GM19239 (cell line): ENCODE measurements at regions not wholly inside any gene's neighbourhood (a gene's known extent, or its start where the extent isn't known, plus 50 kb on each side); places are given as distances from the start of the nearest gene placed in this dataset.

Source experiments
- DNase-seq: peaks from one replicate; pipeline ENCODE4 v3.0.0; 2011; ENCODE audit warnings: low spot score; ENCODE audit not compliant: insufficient read length
- FAIRE-seq: peaks from 2 replicates; lab custom pipeline; 2011; peaks lifted over from hg19 to GRCh38; lab: Jason Lieb, UNC

GRCh38 chr10:128710798-128711183 lies 584.6 kb upstream of the MKI67 start:
- DNase-seq: no peak
- FAIRE-seq: no peak

GRCh38 chr10:128711806-128712205 lies 585.6 kb upstream of the MKI67 start:
- no peak for FAIRE-seq

GRCh38 chr10:128712661-128713400 lies 586.6 kb upstream of the MKI67 start:
- no peak for DNase-seq
- FAIRE-seq: no peak

More at GRCh38 chr10:128711806-128712205, 585.6 kb upstream of the MKI67 start:
- DNase-seq: no peak

- DNase-seq (no peak), FAIRE-seq (no peak)
Observed at GRCh38 chr10:128713471-128713870, 587.2 kb upstream of the MKI67 start.

GRCh38 chr10:128713874-128714570 lies 587.8 kb upstream of the MKI67 start:
- no peak for FAIRE-seq

GRCh38 chr10:128714644-128715415 lies 588.6 kb upstream of the MKI67 start:
- no peak for FAIRE-seq
- no peak for DNase-seq

More at GRCh38 chr10:128713874-128714570, 587.8 kb upstream of the MKI67 start:
- no peak for DNase-seq

- DNase-seq (no peak), FAIRE-seq (no peak)
Observed at GRCh38 chr10:128716181-128716580, 590.0 kb upstream of the MKI67 start.

- FAIRE-seq (no peak), DNase-seq (no peak)
Observed at GRCh38 chr10:128721963-128722445, 595.8 kb upstream of the MKI67 start.

- FAIRE-seq: no peak
- no peak for DNase-seq
Observed at GRCh38 chr10:128722947-128723346, 596.7 kb upstream of the MKI67 start.

GRCh38 chr10:128723631-128724205 lies 597.5 kb upstream of the MKI67 start:
- FAIRE-seq (no peak), DNase-seq (no peak)

- DNase-seq: no peak
- FAIRE-seq: no peak
Observed at GRCh38 chr10:128725531-128725930, 599.3 kb upstream of the MKI67 start.

- DNase-seq (no peak), FAIRE-seq (no peak)
Observed at GRCh38 chr10:128727114-128727513, 600.9 kb upstream of the MKI67 start.

GRCh38 chr10:128729910-128730420 lies 603.7 kb upstream of the MKI67 start:
- FAIRE-seq (no peak), DNase-seq (no peak)

- DNase-seq: no peak
- no peak for FAIRE-seq
Observed at GRCh38 chr10:128730922-128731321, 604.7 kb upstream of the MKI67 start.

GRCh38 chr10:128734161-128734560 lies 607.9 kb upstream of the MKI67 start:
- DNase-seq: no peak
- FAIRE-seq: no peak

GRCh38 chr10:128734734-128735133 lies 608.5 kb upstream of the MKI67 start:
- DNase-seq: no peak
- no peak for FAIRE-seq

GRCh38 chr10:128735996-128736395 lies 609.8 kb upstream of the MKI67 start:
- FAIRE-seq (no peak), DNase-seq (no peak)

- no peak for DNase-seq
- FAIRE-seq: no peak
Observed at GRCh38 chr10:128738386-128738915, 612.2 kb upstream of the MKI67 start.

- FAIRE-seq (no peak), DNase-seq (no peak)
Observed at GRCh38 chr10:128739930-128740329, 613.7 kb upstream of the MKI67 start.

GRCh38 chr10:128741180-128741579 lies 615.0 kb upstream of the MKI67 start:
- no peak for FAIRE-seq

More at GRCh38 chr10:128741180-128741579, 615.0 kb upstream of the MKI67 start:
- no peak for DNase-seq
